ENCODE measurements at regions not wholly inside any gene's neighbourhood (a gene's known extent, or its start where the extent isn't known, plus 50 kb on each side); places are given as distances from the start of the nearest gene placed in this dataset.

- no peak for DNase-seq
These were observed 83.4 kb upstream of the NEGR1 start for GRCh38 chr1:72365693-72366092.

- DNase-seq, result no peak
These were observed 80.2 kb upstream of the NEGR1 start for GRCh38 chr1:72362538-72362937.

- no peak for DNase-seq
These were observed 75.1 kb upstream of the NEGR1 start for GRCh38 chr1:72357411-72357810.

GRCh38 chr1:72355899-72356298 lies 73.6 kb upstream of the NEGR1 start:
- no peak for DNase-seq

- no peak for DNase-seq
These were observed 59.3 kb upstream of the NEGR1 start for GRCh38 chr1:72341661-72342060.

GRCh38 chr1:72336776-72337175 lies 54.4 kb upstream of the NEGR1 start:
- no peak for DNase-seq

All from GDM1 (cell line).